ENCODE measurements at regions not wholly inside any gene's neighbourhood (a gene's known extent, or its start where the extent isn't known, plus 50 kb on each side); places are given as distances from the start of the nearest gene placed in this dataset.

DNA sequence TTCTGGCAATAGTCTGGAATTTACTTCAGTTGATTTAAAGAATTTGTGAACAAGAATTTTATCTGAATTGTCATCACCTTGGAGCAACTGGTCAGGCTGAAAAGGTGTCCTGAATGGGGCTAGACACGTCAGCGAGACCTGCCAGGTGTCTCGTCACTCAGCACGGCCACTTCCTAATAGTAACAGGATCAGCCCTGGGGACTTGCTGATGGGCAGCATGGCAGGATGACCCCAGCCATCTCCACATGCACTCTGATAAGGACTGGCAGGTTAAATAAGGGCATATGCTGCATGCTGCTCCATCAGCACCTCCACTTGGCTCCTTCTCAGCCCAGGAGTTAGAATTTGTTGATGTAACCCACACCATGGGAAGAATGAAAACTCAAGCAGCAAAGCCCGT lies 224.2 kb downstream of the FOXO1 start:
- TF ChIP-seq, protein P1, sequence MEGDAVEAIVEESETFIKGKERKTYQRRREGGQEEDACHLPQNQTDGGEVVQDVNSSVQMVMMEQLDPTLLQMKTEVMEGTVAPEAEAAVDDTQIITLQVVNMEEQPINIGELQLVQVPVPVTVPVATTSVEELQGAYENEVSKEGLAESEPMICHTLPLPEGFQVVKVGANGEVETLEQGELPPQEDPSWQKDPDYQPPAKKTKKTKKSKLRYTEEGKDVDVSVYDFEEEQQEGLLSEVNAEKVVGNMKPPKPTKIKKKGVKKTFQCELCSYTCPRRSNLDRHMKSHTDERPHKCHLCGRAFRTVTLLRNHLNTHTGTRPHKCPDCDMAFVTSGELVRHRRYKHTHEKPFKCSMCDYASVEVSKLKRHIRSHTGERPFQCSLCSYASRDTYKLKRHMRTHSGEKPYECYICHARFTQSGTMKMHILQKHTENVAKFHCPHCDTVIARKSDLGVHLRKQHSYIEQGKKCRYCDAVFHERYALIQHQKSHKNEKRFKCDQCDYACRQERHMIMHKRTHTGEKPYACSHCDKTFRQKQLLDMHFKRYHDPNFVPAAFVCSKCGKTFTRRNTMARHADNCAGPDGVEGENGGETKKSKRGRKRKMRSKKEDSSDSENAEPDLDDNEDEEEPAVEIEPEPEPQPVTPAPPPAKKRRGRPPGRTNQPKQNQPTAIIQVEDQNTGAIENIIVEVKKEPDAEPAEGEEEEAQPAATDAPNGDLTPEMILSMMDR (IDR thresholded peaks at IDR 0.05), result no peak
- TF ChIP-seq EZH2phosphoT487 (IDR thresholded peaks at IDR 0.05), result no peak
